KG1 (cell line): ENCODE measurements at regions not wholly inside any gene's neighbourhood (a gene's known extent, or its start where the extent isn't known, plus 50 kb on each side); places are given as distances from the start of the nearest gene placed in this dataset.

Experiments used
- DNase-seq: peaks from one replicate; lab custom pipeline; 2025; lab: John Stamatoyannopoulos, UW

DNA sequence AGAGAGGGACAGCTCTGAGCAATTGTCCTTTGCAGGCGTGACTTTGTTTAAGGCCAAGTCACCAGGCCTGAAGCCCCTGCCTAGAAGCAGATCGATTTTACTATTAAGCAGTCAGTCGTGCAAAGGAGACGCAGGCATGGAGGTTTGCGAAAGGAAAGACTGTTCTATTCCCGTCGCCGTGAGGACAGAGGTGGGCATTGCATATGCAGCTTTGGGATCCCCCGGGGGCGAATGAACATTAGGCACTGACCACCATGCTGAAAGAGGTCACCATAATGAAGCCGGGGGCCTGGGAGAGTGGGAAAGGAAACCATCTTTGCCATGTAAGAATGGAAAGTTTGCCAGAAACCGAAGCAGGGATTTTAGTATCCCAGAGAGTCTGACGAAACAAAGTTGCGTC, 231.6 kb downstream of the BCL11A start:
- DNase-seq = no peak

DNA sequence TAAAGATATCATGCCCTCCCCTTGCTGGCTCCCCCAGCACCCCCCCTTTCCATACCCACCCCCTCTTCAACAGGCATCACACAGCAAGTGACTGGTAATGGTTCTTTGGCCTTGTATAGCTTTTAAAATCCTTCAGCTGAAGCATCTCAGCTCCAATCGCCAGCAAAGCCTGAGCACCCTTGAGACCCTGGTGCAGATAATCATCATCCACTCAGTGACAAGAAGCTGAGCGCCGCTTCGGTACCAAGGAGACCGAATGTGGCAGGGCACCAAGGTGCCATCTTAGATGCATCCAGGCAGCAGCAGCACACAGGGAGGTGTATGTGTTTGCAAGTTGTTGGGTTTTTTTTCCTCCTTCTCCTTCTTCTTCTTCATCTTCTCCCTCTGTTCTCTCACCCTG, 232.7 kb downstream of the BCL11A start:
- no peak for DNase-seq

DNA sequence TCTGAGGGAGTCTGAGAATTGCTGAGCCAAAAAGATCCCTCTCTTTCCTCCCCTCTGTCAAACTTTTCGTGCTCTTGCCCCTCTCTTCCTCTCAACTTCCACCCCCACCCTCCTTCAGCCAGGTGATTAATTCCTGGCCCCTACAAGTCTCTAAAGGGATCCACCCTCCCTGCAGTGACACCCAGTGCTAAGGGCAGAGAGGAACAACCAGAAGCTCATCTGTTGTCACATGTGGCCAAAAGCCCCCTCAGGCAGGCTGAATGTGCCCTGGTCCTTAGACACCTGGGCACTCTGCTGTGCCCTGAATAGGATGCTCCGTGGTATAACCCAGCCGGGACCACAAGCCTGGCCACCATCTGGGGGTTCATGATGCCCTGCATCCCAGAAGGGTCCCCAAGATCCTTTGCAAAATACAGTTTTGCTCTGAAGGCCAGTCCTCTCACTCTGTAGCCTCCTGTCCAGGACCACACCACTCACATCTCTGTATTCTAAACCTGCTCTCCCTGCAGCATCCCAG, 234.4 kb downstream of the BCL11A start:
- DNase-seq = no peak

DNA sequence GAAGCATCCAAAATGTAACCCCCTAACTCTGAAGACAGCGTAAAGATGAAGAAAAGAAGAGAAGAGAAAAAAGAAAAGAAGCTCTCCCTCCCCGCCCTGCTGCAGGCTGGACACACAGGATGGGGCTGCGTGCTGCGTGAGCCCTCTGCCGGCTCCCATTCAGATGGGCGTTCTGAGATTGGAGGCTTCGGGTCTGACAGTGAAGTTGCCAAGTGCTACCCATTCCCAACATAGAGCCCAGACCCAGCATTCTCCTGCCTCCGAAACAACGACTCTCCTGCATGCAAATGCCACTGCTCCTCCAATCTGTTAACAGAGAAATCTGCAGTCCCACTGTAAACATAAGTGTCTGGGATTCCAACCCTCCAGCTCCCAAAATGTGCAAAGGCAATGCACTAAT, 234.9 kb downstream of the BCL11A start:
- no peak for DNase-seq

DNA sequence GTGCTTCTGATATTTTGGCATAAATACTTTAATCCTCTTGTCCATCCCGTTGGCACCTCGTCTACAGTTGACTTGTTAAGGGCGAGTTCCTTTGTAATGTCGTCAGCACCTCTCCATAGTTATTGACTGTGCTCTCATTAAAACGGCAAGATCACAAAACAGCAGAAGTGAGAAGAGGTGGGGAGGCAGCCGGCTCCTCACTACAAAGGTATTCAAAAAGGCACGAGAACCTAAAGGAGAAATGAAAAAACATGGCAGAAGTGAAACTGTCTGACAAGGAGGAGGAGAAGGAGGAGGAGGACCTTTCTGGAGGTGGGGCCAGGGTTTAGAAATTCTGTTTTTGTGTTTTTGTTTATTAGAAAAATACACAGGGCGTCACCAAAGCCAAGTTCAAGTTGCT, 235.6 kb downstream of the BCL11A start:
- DNase-seq = no peak

DNA sequence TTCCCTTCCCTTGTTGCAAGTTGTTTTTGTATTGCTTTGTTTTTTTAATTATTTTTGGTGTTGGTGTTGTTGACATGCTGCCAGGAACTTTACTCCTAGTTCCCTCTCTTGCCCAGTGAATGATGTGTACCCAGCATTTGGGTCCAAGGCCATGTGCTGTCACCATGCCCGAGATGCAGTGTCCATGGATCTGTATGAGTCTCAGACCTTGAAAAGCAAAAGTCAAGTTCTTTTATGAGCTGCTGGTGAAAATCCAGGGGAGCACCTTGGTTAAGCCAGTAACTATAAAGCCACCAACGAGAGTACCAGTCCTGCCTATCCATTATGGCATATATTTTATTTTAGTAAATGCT, 236.4 kb downstream of the BCL11A start:
- no peak for DNase-seq

DNA sequence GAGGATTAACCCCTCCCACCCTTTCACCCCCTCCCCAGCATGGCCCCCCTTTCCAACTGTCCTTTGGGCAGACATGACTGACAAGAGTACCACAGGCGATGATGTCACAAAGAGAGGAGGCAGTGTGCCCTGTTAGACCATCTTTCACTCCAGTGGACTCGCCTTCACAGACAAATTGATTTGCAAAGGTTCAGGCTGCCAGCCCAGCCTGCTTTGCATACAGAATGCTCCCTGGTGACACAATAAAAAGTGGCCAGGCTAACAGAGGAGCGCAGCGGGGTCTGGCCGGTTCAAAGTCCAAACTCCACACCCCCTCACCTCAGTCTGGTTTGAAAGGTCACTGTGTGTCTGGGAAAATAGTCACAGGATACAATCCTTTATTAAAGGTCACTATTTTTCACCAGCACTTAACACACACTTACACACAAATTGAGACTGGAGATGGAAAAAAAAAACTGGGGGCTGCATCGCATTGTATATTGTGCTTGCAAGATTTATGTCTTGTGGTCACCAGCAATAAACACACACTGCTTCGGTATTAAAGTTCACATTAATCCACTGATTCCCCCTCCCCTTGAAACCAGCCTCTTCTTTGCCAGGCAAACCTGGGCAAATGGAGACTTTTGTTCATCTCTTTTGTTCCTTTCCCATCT, 236.9 kb downstream of the BCL11A start:
- DNase-seq = no peak

DNA sequence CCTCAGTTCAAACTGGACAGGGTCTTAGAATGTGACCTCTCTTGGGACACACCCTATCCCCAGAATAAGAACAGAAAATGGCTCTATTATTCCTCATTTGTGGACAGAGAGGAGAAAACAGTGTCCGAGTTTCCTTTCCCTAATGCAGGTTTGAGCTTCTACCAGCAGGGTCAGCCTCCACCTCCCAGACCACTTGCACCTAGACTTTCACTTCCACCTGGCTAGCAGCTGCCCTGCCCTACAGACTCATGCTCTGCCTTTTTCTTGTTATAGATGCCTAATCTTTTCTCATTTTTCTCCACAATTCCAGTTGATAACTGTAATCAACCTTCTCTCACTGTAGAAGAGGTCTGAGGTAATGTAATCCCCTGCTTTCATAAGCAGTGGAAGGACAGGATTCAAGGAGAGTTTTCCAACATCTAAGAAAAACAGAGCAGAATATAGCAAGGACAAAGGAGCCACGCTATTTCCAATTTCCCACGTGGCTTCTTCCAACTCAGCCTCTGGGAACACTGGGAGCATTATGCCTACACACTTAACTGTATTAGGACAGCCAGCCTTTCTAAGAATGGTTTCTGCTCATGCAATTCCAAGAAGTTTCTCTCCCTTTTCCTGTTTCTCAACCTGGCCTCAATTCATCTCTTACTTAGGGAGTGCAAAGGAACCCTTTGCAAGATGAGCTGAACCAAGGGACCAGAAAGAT, 239.8 kb downstream of the BCL11A start:
- DNase-seq = no peak

DNA sequence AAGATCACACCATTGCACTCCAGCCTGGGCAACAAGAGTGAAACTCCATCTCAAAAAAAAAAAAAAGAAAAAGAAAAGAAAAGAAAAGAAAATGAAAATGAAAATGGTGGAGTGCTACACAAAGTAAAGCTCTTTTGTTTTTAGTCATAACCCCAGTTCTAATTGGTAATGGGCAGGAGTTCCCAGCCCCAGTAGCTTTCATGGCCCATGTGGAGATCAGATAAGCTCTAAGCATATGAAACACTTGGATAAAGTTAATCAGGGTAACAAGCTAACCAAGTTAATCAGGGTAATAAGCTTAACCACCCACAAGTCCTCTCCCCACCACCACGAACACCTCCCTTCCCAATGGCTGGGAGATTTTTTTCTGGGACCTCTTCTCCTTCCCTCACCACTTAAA, 240.8 kb downstream of the BCL11A start:
- DNase-seq = no peak

DNA sequence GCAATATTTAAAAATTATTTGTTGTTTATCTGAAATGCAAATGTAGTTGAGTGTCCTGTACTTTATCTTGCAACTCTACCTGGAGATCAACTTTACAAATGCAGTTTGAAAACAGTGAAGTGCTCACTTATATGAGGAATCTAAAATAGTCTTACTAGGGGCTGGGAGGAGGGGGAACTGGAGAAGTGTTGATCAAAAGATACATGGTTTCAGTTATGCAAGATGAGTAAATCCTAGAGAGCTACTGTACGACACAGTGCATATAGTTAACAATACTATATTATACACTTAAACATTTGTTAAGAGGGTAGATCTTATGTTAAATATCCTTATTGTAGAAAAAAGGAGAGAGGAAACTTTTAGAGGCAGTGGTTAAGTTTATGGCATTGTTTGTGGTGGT, 241.9 kb downstream of the BCL11A start:
- DNase-seq = no peak

DNA sequence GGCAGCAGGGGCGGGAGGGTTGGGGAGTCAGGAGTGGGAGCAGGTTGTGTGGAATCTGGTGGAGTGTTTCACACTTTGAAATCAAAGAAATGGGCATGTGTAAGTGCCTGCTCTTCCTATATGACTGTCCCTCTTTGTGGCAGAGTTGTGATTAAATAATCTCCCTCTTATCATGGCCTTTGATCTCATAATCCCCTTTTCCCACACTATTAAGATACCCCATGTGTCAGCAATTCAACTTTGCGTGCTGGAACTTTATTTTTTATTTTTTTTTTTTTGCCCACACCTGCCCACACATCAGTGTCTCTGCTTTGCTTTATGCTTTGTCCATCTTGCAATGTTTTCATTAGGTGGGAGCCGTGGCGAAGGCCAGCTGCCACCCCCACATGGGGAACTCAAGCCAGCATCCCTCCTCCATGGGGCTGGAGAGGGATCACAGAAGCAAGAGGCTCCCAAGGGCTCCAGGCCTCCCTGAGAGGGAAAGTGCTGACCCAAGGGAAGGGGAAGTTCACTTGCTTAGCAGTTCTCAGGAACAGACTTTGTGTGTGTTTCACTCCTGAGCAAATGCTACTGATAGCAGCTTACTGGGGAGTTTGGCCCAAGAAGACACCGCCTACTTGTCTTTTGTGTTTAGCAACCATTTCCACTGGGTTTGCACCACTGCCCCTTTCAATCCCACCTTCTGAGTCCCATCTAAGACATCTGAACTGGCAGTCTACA, 243.4 kb downstream of the BCL11A start:
- no peak for DNase-seq

DNA sequence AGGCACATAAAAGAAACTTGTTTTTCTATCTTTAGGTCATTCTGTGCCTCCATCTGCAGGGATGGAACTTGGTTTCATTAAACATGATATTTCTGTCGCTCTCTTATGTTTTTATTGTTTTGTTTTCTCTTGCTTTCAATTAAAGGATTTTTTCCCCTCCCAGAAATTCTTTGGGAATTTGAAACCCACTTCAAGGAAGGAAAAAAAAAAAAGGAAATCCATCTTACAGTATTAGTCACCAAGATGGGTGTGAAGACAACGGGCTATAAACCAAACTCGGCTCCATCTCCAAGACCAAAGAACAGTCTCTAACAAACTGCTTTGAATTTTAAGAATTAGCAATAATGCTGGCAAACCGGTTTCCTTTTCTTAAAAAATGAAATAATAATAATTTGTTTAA, 244.1 kb downstream of the BCL11A start:
- DNase-seq = no peak

DNA sequence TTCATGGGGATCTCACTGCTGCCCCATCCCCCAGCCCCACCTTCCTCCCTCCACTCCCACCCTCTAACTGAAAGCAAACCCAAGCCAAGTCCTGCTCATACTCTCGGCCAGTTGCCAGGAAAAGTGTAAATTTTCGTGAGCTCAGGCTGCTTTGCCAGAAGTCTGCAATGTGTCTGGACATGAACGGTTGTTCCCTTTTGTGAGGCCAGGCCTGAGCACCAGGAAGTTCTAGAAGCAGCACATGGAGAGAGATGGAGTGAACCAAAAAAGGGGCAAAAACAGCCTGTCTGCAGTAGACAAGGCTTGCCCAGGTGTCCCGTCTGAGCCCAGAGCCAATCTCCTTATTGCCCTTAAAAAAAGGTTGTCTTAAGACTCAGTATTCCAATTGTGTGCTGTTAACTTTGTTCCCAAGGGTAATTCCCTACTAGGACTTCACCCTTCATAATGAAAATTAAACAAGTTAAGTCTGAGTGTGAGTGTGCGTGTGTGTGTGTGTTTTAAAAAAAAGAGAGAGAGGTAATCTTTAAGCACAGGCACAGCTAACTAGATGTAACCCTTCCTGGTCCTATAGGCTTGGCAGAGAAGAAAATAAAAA, 247.1 kb downstream of the BCL11A start:
- no peak for DNase-seq

DNA sequence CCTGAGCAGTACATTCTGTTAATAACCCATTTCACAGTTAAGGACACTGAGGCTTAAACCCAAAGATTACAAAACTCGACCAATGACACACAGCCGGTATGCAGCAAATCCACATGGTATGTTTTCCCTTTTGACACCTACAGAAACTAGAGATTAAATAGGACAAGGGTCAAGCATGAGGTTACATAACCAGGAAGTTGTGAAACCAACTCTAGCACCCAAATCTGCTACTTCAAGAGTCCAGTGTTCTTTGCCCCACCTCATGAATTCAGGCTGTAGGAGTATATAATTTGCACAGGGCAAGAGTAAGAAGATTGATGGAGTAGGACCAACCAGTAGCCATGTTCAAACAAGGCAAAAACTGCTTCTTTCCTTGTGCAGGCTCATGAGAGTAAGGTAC, 249.8 kb downstream of the BCL11A start:
- no peak for DNase-seq

DNA sequence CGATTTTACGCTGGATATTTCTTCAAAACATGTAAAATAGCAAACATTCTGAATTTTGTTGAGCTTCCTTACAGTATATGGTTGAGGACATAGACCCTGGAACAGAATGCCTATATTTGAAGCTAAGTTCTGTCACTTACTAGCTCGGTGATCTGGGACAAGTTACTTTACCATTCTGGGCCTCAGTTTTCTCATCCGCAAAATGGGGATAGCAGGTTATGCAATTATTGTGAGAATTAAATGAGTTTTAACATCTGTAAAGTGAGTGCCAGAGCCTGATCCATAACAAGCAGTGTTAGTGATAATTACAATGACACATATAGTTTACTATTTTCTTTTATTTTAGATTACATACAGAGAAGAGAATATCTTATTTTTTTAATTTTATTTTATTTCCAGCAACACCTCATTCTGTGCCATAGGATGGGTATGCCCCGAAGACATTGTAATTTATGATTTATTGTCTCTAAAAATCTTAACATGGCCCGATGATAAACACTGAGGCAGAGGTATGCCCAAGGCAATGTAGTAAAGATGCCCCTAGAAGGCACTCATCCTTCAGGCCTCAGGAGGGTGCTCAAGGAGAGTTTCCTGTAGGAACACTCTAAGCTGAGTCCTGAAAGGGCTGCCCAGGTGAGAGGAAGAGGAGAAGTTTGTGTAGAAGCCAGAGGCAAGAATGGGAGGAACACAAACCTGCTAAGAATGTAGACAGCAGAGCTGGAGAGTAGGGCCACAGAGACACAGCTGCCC, 250.9 kb downstream of the BCL11A start:
- no peak for DNase-seq

DNA sequence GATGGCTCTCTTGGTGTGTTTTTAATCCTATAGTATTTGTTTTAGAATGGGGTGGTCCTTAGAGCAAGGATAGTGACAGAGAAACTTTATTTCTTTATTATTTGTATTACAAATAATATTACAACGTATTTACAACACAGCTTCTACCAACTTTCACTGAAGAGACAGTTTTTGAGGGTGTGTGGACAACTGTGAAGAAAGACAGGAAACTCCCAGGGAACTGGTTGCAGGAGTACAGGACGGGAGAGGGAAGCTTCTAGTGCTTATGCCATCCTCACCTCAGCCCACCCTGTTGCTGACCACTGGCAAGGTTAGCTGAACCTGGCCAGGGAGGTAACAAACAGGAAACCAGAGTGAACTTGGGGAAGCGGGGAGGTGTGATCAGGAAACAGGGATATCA, 251.7 kb downstream of the BCL11A start:
- no peak for DNase-seq

DNA sequence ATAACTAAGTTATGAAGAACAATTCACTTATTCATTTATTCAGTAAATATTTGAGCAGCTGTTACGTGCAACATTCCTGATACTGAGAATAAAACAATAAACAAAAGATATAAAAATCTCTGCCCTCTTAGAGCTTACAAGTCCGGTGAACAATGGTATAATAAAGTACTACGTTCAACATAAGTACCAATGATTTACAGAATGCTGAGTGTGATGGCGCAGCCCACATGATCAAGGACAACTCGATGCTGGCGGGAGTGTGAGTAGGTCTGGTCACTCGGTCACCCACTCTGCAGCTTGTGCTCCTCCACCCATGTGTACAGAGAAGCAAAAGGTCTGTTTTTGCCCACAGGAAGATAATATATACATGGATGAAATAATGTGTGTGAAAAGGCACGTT, 254.3 kb downstream of the BCL11A start:
- no peak for DNase-seq

DNA sequence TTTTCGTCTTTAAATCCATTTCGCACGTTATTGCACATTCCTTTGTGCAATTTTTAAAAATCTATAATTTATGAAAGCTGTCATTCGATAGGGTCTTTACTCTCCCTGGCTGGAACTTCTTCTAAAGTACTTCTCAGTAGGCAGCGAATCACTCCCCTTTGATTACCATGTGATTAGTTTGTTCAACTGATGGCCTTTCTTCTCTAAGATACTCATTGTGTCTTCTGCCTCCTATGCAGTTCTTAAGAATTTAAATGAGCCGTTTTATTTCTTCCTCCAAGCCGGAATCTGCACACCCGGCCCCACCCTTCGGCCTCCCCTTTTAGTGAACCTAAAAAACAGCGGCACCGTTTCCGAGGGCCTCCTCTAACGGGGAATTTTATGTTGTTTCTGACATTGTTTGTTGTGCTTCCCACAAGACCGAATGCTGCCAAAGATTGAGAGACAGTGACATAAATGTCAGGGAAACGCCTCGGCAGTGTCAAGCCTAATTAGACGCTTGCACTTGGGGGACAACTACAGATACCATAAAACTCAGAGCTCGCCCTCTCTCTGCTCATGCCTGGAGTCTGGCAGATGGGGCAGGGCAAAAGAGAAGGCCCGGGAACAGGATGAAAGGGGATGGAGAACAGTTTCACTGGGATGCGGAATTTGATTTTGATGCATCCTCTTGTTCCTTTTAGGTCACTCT, 255.3 kb downstream of the BCL11A start:
- DNase-seq = no peak

DNA sequence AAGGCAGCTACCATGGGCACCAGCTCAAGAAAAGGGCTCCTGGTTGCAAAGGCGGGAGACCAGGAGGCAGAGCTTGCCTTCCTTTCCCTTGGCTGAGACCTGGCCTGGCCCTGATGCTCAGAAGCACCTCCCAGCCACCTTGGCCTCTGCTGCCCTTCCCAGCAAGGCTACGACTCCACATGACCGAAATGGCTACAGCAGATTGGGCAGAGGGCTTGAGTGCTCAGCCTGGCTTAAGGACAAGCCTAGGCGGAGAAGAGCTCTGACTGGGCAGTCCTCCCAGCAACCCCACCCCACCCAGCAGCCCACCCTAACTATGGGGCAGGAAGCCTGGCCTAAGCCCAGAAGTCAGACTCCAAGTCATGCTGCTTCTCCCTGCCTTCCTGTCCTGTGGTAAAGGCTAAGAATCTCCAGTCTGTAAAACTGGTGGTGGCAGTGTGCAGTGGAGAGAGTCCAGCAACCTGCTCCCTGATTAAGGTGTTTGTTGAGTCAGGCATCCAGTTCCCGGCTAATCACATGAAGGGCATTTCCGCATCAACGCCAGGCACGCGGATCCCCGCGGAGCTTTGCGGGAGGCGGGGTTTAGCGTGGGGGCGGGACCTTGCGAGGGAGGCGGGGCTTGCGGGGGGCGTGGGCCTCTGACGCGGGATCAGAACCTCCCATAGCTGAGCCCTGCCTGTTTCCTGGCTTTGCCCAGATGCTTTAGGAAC, 256.0 kb downstream of the BCL11A start:
- no peak for DNase-seq

DNA sequence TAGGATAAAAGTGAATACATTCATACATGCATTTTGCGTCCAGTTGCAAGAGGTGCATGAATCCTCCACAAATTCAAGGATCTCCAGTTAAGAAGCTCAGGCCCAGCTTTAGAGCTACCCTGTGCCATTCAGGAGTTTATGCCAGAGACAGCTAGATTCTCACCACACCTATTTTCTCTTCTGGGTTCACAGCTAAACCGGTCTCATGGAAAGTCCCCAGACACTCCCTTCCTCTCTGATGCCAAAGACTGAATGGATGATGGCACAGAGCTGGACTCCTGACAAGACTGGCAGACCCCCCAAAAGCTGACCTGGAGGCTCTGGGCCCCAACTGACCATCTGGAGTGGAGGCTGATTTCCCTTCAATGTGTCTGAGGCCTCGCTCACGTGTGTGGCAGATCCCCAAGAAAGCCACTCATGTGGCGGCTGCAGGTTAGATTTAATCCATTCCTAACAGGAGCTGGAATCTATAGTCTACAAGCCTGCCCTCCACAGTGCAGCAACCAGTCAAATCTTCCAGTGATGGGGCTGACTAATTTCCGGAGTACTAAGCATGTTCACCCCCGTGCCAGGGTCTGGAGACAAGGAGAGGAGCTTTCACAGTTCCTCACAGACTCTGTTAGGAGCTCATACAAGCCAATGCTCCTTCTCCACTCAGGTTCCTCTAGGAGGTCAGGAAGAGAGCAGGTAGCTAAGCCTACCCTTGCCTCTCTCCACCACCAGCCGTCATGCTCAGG, 257.1 kb downstream of the BCL11A start:
- DNase-seq = no peak
